ENCODE measurements at regions not wholly inside any gene's neighbourhood (a gene's known extent, or its start where the extent isn't known, plus 50 kb on each side); places are given as distances from the start of the nearest gene placed in this dataset.

DNA sequence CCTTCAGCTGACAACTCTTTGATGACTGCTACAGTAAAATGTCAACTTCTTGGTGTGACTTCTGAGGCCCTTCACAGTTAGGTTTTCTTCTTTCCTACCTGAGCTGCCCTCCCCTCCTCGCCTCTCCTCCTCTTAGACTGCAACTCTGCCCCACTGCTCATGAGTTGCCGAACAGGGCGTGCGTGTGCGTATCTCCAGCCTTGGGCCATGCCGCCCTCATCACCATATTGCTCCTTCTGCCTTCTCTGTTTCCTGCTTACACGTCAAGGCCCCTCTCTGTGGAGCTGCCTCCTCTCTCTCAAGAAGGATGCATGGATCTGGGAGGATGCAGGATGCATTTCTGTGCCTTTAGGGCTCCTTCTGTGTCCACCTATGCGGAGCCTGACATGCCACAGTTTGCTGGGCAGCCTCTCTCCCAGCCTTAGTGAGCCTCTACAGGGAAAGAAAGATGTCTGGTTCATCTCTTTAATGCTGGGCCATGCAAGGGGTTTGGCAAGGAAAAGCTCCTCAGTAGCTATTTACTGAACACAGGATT, 205.9 kb downstream of the RPLP1 start:
- FAIRE-seq (no peak), DNase-seq (ENCODE audit: low read depth in 1 of 2, low spot score in 1 of 2) (peak in 1 of 2 experiments; percentile 0), ATAC-seq (no peak)
- ChIA-PET CTCF (interaction anchor here (1.0 kb wide), 1 partner anchor 9 kb away, joined by 3 read pairs; no protein-coding TSS in a partner anchor), POLR2A (no interaction called here)
- Histone ChIP-seq H3K27ac (no peak overlapping the region), H3K4me2 (no peak overlapping the region), H3K4me1 (no peaks in the 10 kb centered on the region), H3K9me3 (peaks cover 9% of the 10 kb centered on the region), H3K4me3 (no peak overlapping the region)
- TF ChIP-seq ATOH8 (CRISPR knock-in tag; IDR thresholded peaks at IDR 0.05; ENCODE audit: low read depth) = no peak
- TF ChIP-seq FOSB (CRISPR knock-in tag; IDR thresholded peaks at IDR 0.05) = no peak
- TF ChIP-seq HOXA7 (CRISPR knock-in tag; IDR thresholded peaks at IDR 0.05) = no peak
- no peak for TF ChIP-seq NFE2L2 (conservative IDR thresholded peaks at IDR 0.05; ENCODE audit: low read length)
- no peak for TF ChIP-seq POLR2A (IDR thresholded peaks at IDR 0.05; ENCODE audit: low read length)
- no peak for TF ChIP-seq RAD21 (conservative IDR thresholded peaks at IDR 0.05 in 1 of 2, IDR thresholded peaks at IDR 0.05 in 1 of 2)
- TF ChIP-seq SREBF2 (IDR thresholded peaks at IDR 0.05) = no peak
- TF ChIP-seq, protein P1, sequence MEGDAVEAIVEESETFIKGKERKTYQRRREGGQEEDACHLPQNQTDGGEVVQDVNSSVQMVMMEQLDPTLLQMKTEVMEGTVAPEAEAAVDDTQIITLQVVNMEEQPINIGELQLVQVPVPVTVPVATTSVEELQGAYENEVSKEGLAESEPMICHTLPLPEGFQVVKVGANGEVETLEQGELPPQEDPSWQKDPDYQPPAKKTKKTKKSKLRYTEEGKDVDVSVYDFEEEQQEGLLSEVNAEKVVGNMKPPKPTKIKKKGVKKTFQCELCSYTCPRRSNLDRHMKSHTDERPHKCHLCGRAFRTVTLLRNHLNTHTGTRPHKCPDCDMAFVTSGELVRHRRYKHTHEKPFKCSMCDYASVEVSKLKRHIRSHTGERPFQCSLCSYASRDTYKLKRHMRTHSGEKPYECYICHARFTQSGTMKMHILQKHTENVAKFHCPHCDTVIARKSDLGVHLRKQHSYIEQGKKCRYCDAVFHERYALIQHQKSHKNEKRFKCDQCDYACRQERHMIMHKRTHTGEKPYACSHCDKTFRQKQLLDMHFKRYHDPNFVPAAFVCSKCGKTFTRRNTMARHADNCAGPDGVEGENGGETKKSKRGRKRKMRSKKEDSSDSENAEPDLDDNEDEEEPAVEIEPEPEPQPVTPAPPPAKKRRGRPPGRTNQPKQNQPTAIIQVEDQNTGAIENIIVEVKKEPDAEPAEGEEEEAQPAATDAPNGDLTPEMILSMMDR (IDR thresholded peaks at IDR 0.05) = no peak
- no peak for TF ChIP-seq TP53 (CRISPR knock-in tag; IDR thresholded peaks at IDR 0.05)
- no peak for TF ChIP-seq ZFP36 (IDR thresholded peaks at IDR 0.05; ENCODE audit: borderline replicate concordance, partially characterized antibody)
- no peak for TF ChIP-seq CBX2 (IDR thresholded peaks at IDR 0.05; ENCODE audit: borderline replicate concordance, low read depth)
- TF ChIP-seq TFCP2L1 (CRISPR knock-in tag; IDR thresholded peaks at IDR 0.05) = no peak
- TF ChIP-seq, protein P2, sequence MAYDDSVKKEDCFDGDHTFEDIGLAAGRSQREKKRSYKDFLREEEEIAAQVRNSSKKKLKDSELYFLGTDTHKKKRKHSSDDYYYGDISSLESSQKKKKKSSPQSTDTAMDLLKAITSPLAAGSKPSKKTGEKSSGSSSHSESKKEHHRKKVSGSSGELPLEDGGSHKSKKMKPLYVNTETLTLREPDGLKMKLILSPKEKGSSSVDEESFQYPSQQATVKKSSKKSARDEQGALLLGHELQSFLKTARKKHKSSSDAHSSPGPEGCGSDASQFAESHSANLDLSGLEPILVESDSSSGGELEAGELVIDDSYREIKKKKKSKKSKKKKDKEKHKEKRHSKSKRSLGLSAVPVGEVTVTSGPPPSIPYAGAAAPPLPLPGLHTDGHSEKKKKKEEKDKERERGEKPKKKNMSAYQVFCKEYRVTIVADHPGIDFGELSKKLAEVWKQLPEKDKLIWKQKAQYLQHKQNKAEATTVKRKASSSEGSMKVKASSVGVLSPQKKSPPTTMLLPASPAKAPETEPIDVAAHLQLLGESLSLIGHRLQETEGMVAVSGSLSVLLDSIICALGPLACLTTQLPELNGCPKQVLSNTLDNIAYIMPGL (CRISPR knock-in tag; IDR thresholded peaks at IDR 0.05; ENCODE audit: borderline replicate concordance) = no peak
- TF ChIP-seq, protein P3, sequence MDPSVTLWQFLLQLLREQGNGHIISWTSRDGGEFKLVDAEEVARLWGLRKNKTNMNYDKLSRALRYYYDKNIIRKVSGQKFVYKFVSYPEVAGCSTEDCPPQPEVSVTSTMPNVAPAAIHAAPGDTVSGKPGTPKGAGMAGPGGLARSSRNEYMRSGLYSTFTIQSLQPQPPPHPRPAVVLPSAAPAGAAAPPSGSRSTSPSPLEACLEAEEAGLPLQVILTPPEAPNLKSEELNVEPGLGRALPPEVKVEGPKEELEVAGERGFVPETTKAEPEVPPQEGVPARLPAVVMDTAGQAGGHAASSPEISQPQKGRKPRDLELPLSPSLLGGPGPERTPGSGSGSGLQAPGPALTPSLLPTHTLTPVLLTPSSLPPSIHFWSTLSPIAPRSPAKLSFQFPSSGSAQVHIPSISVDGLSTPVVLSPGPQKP (IDR thresholded peaks at IDR 0.05; ENCODE audit: low read depth, low read length) = no peak
- 60% methylated on average over 8 of the region's 8 CpGs for WGBS (ENCODE audit: missing lambda C conversion rate)

- Histone ChIP-seq H3K9me3 (no peaks in the 10 kb centered on the region), H3K4me2 (no peak overlapping the region), H3K4me3 (no peak overlapping the region), H3K27ac (no peak overlapping the region), H3K4me1 (no peaks in the 10 kb centered on the region)
- FAIRE-seq (no peak), DNase-seq (ENCODE audit: low read depth in 1 of 2, low spot score in 1 of 2) (no peak), ATAC-seq (no peak)
- TF ChIP-seq RCOR1 (IDR thresholded peaks at IDR 0.05; ENCODE audit: low read depth, low read length) (no peak), TP53 (CRISPR knock-in tag; IDR thresholded peaks at IDR 0.05) (no peak), HEYL (CRISPR knock-in tag; IDR thresholded peaks at IDR 0.05) (no peak)
- CTCF ChIA-PET = interaction anchor here (0.6 to 1.0 kb wide), 3 partner anchors 8 to 69 kb away, joined by 3 read pairs; no protein-coding TSS in a partner anchor
- POLR2A ChIA-PET = no interaction called here
- WGBS (ENCODE audit: missing lambda C conversion rate) = 58% methylated on average over 5 of the region's 5 CpGs
Observed at GRCh38 chr15:69659454-69660050, 206.9 kb downstream of the RPLP1 start.

DNA sequence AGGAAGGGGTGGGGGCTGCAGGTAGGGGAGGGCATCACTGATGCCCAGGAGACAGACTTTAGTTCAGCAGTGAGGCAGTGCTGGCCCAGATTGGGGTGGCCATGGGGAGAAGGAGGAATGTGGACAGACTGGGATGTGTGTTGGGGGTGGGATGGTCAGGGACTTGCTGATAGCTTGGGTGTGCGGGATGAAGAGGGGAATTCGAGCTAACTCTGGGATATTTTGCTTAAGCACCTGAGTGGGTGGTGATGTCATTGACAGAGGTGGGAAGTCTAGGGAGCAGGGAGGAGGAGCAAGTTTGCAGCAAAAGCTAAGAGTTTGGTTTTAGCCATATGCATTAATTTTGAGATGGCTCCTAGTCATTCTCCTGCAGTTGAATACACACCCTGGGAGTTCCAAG, 207.5 kb downstream of the RPLP1 start:
- no peak overlapping the region for H3K4me3 ChIP-seq
- no peak overlapping the region for H3K4me2 ChIP-seq
- DNase-seq (ENCODE audit: low read depth in 1 of 2, low spot score in 1 of 2) (no peak), FAIRE-seq (no peak), ATAC-seq (no peak)
- WGBS (ENCODE audit: missing lambda C conversion rate) = 53% methylated on average over 2 of the region's 2 CpGs
- H3K9me3 ChIP-seq = no peaks in the 10 kb centered on the region
- H3K4me1 ChIP-seq = no peaks in the 10 kb centered on the region
- no peak overlapping the region for H3K27ac ChIP-seq
- CTCF ChIA-PET = interaction anchor here (0.6 to 1.0 kb wide), 2 partner anchors 11 to 48 kb away, joined by 3 read pairs; no protein-coding TSS in a partner anchor
- POLR2A ChIA-PET = no interaction called here
- TF ChIP-seq HDAC2 (IDR thresholded peaks at IDR 0.05) (no peak), ZSCAN20 (CRISPR knock-in tag; IDR thresholded peaks at IDR 0.05) (no peak), BHLHE40 (IDR thresholded peaks at IDR 0.05; ENCODE audit: low read depth, low read length) (no peak), REST (IDR thresholded peaks at IDR 0.05) (no peak), KDM1A (IDR thresholded peaks at IDR 0.05; ENCODE audit: low read depth) (no peak), ZNF302 (CRISPR knock-in tag; IDR thresholded peaks at IDR 0.05) (no peak)
- TF ChIP-seq, protein P4, sequence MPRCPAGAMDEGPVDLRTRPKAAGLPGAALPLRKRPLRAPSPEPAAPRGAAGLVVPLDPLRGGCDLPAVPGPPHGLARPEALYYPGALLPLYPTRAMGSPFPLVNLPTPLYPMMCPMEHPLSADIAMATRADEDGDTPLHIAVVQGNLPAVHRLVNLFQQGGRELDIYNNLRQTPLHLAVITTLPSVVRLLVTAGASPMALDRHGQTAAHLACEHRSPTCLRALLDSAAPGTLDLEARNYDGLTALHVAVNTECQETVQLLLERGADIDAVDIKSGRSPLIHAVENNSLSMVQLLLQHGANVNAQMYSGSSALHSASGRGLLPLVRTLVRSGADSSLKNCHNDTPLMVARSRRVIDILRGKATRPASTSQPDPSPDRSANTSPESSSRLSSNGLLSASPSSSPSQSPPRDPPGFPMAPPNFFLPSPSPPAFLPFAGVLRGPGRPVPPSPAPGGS (IDR thresholded peaks at IDR 0.05) = no peak
